SW480 (cell line): ENCODE measurements at regions not wholly inside any gene's neighbourhood (a gene's known extent, or its start where the extent isn't known, plus 50 kb on each side); places are given as distances from the start of the nearest gene placed in this dataset.
A peak's percentile ranks its signal among the peaks of the same experiment; 100 is the strongest.

Source experiments
- DNase-seq: peaks from one replicate; pipeline ENCODE4 v3.0.0-alpha.2; 2016; ENCODE audit warnings: low spot score

- DNase-seq = no peak
Observed at GRCh38 chr7:96927131-96927530, 78.2 kb upstream of the DLX6 start.

- DNase-seq = no peak
Observed at GRCh38 chr7:96928965-96929364, 76.4 kb upstream of the DLX6 start.

GRCh38 chr7:96931891-96932290 is 73.5 kb upstream of the DLX6 start:
- DNase-seq = no peak

GRCh38 chr7:96933067-96933645 is 72.2 kb upstream of the DLX6 start:
- DNase-seq = no peak

- no peak for DNase-seq
Observed at GRCh38 chr7:96936621-96937020, 68.7 kb upstream of the DLX6 start.

- DNase-seq = no peak
Observed at GRCh38 chr7:96942112-96942511, 63.2 kb upstream of the DLX6 start.

GRCh38 chr7:96949766-96950165 is 55.6 kb upstream of the DLX6 start:
- DNase-seq = no peak

GRCh38 chr7:96952974-96953391 is 52.4 kb upstream of the DLX6 start:
- peak; percentile 14 for DNase-seq

- DNase-seq = no peak
Observed at GRCh38 chr7:96953676-96954513, 51.5 kb upstream of the DLX6 start.
